SKM-1 treated with dmso at 0.1 percent for 144 hours (cell line): ENCODE measurements at regions not wholly inside any gene's neighbourhood (a gene's known extent, or its start where the extent isn't known, plus 50 kb on each side); places are given as distances from the start of the nearest gene placed in this dataset.
"Not testable (repeated sequence)": the region's sequence is repeated elsewhere in the genome, so short reads cannot be mapped to it uniquely, and the experiment has no call there.

ENCODE experiments used
- DNase-seq: peaks from one replicate; lab custom pipeline; 2025; ENCODE audit not compliant: unreplicated experiment; lab: John Stamatoyannopoulos, UW

- DNase-seq: no peak
Observed at GRCh38 chr15:93954985-93955571, 276.3 kb upstream of the MCTP2 start.

GRCh38 chr15:93948726-93949125, 282.6 kb upstream of the MCTP2 start:
- DNase-seq: no peak

DNA sequence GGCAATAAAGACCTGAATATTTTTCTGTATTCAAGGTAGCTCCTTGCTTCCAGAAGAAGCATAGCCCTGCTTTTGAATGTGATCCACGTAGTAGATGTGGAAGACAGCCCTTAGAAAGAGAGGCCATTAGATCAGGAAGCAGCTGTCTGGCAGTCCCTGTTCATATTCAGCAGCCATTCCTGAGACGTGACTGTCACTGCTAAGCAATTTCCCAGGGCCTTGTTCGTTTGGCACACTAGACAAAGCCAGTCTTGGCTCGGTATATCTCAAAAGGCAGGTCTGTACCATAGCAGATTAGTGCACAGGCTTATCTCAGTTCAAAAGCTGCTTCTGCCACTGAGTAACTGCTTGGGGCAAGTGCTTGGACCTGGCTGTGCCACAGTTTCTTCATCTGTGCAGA, 287.8 kb upstream of the MCTP2 start:
- no peak for DNase-seq

GRCh38 chr15:93942269-93942694, 289.1 kb upstream of the MCTP2 start:
- no peak for DNase-seq

DNA sequence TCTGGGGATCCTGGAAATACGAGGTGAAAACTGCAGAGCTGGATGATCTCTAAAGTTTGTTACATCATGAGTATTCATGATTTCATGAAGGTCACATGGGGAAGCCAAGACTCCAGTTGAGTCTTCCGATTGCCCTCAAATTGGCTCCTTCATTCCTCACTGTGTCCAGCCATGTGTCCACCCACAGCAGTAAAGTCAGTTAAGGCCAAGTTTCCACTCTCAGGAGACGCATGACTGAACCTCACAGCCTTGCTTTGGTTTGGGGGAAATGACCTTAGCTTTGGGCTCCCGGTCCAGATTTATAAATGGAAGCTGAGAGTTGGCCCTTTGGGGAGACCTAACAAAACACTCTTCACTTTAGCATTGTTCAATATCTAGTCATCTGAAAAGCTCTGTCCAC, 289.7 kb upstream of the MCTP2 start:
- DNase-seq: no peak

DNA sequence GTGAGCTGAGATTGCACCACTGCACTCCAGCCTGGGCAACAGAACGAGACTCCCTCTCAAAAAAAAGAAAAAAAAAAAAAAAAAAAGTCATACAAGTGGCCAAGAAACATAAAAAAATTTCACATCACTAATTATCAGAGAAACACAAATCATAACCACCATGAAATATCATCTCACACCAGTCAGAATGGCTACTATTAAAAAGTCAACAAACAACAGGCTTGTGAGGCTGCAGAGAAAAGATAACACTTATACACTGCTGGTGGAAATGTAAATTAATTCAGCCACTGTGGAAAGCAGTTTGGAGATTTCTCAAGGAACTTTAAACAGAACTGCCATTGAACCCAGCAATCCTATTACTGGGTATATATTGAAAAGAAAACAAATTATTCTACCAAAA, 291.1 kb upstream of the MCTP2 start:
- no peak for DNase-seq

DNA sequence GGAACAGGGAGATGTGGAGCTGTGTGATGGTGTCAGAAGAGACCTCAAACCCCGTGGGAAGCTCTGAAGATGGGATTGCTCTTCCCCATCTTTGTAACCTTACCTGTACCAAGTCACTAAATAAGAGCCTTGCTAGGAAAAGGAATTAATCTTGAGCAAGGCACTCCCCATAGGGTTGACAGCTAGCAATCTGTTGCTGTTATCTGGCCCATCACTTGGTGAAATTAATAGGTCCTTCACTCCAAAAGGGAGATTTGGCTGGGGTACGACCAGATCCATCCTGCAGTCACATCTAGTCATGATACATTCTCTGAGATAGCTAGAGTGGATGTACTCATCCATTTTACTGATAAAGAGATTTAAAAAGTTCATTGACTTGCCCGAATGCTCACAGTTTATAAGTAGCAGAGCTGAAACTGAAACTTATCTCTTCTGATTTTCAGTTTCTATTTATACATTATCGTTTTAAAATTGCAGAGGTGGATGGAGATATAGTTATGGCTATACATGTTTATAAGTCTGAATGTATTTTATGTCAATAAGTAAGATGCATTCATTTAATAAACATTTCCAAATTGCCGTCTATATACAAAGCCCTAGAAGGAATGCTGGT, 299.1 kb upstream of the MCTP2 start:
- DNase-seq: no peak

- no peak for DNase-seq
Observed at GRCh38 chr15:93929375-93930094, 301.8 kb upstream of the MCTP2 start.

GRCh38 chr15:93920204-93920603, 311.2 kb upstream of the MCTP2 start:
- no peak for DNase-seq

DNA sequence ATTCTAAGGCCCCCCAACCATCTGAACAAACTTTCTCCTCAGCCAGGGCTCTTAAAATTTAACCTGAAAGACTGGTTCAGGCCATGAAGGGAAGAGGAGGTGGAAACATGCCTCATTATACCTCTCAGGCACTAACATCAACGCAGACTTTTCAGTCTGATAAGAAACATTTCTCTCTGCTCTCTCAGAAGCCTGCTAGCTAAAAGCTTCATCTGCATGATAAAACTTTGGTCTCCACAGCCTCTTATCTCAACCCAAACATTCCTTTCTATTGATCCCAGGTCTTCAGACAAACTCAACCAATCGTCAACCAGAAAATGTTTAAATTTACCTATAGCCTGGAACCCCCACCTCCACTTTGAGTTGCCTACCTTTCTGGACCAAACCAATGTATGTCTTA, 312.6 kb upstream of the MCTP2 start:
- DNase-seq: not testable (repeated sequence)

DNA sequence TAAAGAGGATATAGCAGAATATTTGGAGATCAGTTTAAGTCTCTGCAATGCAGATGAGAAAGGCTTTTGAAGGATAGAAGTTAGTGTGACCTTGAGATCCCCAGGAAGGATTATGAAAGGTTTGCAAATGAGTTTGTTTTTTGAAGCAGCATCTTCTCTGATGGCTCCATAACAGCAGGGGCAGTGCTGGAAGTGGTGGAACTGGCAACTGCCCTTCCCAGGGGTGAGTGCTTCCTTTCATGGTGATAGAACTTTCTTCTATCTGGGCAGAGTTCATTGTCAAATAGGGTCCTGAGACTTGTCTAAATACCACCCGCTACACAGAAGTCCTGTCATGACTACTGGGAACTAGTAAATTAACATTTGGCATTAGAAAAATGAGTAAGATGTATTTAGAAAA, 314.2 kb upstream of the MCTP2 start:
- DNase-seq: no peak

DNA sequence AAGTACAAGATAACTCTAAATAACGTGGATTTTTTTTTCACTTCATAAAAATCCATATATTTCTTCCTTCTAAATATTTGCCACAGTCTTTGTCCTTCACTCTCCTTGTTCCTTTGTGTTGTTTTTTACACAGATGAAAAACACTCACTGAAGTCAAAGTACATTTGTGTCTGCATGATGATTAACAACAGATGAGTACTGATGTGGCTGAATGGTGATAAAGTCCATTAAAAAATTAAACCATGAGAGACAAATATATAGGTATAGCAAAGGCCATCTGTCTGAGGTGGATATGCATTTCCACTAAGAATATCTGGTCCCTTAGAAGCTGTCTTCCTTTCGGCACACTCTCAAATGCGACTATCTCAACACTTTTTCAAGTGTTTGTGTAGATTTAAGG, 317.5 kb upstream of the MCTP2 start:
- DNase-seq: no peak

GRCh38 chr15:93913310-93913709, 318.1 kb upstream of the MCTP2 start:
- DNase-seq: no peak

DNA sequence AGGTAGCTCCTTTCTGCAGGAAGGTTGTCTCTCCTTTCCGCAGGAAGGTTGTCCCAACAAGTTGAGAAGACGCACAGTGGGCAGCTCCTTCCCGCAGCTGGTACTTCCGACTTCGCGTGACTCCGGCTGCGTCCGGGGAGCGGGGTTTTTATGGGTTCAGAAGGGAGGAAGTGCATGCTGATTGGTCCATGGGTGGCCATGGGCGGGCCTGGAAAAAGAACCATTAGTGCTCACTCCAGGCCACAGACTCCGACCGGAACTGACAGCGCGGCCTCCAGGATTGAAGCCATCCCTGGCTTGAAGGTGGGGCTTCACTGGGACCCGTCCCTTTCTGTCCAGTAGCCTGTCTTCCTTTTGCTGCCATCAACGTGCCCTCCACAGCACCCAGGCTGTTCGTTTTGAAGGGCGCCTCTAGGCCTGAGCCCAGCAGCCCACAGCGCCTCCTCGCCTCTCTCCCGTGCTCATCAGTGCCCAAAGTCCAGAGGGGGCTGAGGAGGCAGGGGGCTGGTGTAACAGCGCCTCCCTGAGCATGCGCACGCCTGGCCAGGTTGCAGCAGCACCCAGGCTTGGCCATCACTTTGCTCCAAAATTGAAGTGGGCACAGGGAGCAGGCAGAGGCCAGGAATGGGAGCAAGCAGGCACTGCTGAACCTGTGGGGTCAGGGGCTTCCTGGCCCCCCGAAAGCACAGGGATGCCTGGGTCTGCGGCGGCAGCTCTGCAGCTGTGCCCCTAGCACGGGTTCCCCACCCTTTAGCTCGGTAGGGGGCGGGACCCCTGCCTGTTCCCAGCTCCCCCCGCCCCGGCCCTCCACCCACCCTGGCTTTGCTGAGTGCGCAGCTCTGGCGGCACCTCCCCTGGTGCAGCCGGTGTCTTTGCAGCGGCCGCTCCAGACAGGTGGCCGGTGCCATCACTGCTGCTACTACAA, 330.6 kb upstream of the MCTP2 start:
- no peak for DNase-seq

- no peak for DNase-seq
Observed at GRCh38 chr15:93899817-93900216, 331.5 kb upstream of the MCTP2 start.

GRCh38 chr15:93897377-93897776, 334.0 kb upstream of the MCTP2 start:
- DNase-seq: no peak

GRCh38 chr15:93895976-93896770, 335.2 kb upstream of the MCTP2 start:
- no peak for DNase-seq

DNA sequence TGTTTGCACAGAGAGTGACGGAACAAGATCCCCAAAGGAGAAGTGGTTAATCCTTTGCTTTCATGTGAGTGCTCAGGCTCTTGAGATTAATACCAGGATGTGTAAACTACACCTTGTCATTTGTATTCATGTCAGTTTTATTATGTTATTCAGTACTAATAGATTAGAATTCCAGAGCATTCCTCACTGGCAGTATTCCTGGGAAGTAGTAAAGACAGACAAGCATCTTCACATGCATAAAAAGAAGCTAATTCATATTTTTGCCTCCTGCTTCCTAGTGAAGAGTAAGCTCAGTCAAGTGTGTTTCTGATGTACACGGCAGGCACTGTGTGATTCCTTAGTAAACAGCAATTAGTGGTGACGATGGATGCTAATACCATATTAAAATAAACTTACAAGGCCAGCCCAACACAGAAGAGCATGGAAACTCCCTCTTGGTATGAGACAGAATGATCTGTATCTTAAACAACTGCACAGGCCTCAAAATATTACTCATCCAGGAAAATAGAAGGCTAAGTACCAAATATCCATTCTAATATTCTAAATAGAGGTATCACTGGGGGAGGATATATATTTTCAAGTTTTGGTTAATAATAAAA, 336.8 kb upstream of the MCTP2 start:
- no peak for DNase-seq

DNA sequence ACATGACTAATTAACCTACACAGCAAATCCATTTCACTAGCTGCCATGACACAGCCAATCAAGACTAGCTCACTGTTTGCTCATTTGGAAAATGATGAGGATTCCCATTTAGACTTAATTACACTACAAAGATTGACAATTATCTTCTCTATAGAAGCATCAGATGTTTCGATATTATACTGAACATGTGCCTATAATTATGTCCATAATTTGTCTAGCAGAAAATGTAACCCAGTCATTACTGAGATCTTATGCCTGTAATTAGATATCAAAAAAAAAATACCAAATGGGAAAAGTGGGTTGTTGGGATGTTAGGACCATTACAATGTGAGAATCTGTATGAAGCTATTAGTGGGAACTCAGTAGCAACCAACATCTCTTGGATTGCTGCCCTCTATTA, 344.2 kb upstream of the MCTP2 start:
- no peak for DNase-seq

GRCh38 chr15:93882779-93883178, 348.6 kb upstream of the MCTP2 start:
- DNase-seq: no peak
